ENCODE measurements at regions not wholly inside any gene's neighbourhood (a gene's known extent, or its start where the extent isn't known, plus 50 kb on each side); places are given as distances from the start of the nearest gene placed in this dataset.

- Histone ChIP-seq H4K8ac (replicated peaks; ENCODE audit: insufficient read length, low read depth, low read length) (no peak overlapping the region), H3T11ph (ENCODE audit: low read length) (no peak overlapping the region), H3K27me3 (ENCODE audit: insufficient read depth, low read length) (no peaks in the 10 kb centered on the region), H3K4me1 (ENCODE audit: insufficient read depth, low read length) (no peaks in the 10 kb centered on the region), H4K20me1 (ENCODE audit: control insufficient read depth, insufficient read depth, insufficient read length) (no peaks in the 10 kb centered on the region), H2AFZ (ENCODE audit: low read length) (no peak overlapping the region), H3K14ac (ENCODE audit: insufficient read depth, low read length) (no peak overlapping the region), H2BK20ac (ENCODE audit: low read depth, low read length, poor library complexity, severe bottlenecking) (no peak overlapping the region), H3K9ac (ENCODE audit: extremely low read depth, insufficient read length, low read length) (no peak overlapping the region), H2BK12ac (ENCODE audit: insufficient read length, low read depth, low read length) (no peak overlapping the region), H2BK15ac (ENCODE audit: low read depth, low read length) (no peak overlapping the region), H2BK120ac (ENCODE audit: low read depth, low read length, poor library complexity, severe bottlenecking) (no peak overlapping the region), H2AK5ac (ENCODE audit: insufficient read length, low read length) (no peak overlapping the region), H3K9me3 (ENCODE audit: control insufficient read depth, low read depth, low read length) (no peaks in the 10 kb centered on the region), H2BK5ac (ENCODE audit: insufficient read length, low read length) (no peak overlapping the region), H3K23ac (ENCODE audit: insufficient read length, low read depth, low read length) (no peak overlapping the region), H4K91ac (ENCODE audit: insufficient read length, low read depth, low read length) (no peak overlapping the region), H3K79me2 (ENCODE audit: insufficient read depth, low read length) (no peaks in the 10 kb centered on the region), H3K79me1 (ENCODE audit: insufficient read depth, low read depth, low read length, poor library complexity, severe bottlenecking) (no peaks in the 10 kb centered on the region), H3K18ac (ENCODE audit: insufficient read length, low read depth, low read length) (no peak overlapping the region), H3K56ac (ENCODE audit: insufficient read length, low read depth, low read length) (no peak overlapping the region), H3K27ac (ENCODE audit: insufficient read length, low read depth, low read length) (no peak overlapping the region), H3K4me2 (ENCODE audit: insufficient read depth, insufficient read length, low read length) (no peak overlapping the region), H4K5ac (ENCODE audit: insufficient read length, low read depth, low read length) (no peak overlapping the region), H3K4ac (ENCODE audit: low read depth, low read length) (no peak overlapping the region), H3K23me2 (ENCODE audit: insufficient read length, low read depth, low read length, poor library complexity, severe bottlenecking) (no peaks in the 10 kb centered on the region)
- DNase-seq: no peak
- H3K4me3 Mint-ChIP-seq: no peak overlapping the region
- H3K27ac Mint-ChIP-seq: no peak overlapping the region
- H3K4me1 Mint-ChIP-seq: no peaks in the 10 kb centered on the region
- no CpG with 5 or more reads among the region's 2 CpGs for WGBS (ENCODE audit: extremely low coverage, insufficient read length, low lambda C conversion rate)
- no peaks in the 10 kb centered on the region for H3K36me3 Mint-ChIP-seq (ENCODE audit: insufficient read depth in 1 of 3, low read depth in 3 of 3)
- TF ChIP-seq CTCF (conservative IDR thresholded peaks at IDR 0.05): no peak
- H3K9me3 Mint-ChIP-seq: no peaks in the 10 kb centered on the region
- H3K27me3 Mint-ChIP-seq (ENCODE audit: low read depth): peaks cover 29% of the 10 kb centered on the region
Measured at GRCh38 chr15:88344786-88345185, 88.2 kb upstream of the NTRK3 start.

All from H9 (cell line).